IPS DF 6.9 (cell line): ENCODE measurements at regions not wholly inside any gene's neighbourhood (a gene's known extent, or its start where the extent isn't known, plus 50 kb on each side); places are given as distances from the start of the nearest gene placed in this dataset.

Source experiments
- DNase-seq: peaks from one replicate; pipeline ENCODE4 v3.0.0-alpha.2; 2013; ENCODE audit warnings: low read depth, low spot score
- H3K27ac ChIP-seq: one replicate; pipeline ENCODE4 v1.5.1; 2013; ENCODE audit warnings: low read length, control low read depth
- H3K27me3 ChIP-seq: 2 replicates; pipeline ENCODE4 v1.6.1; 2013; ENCODE audit warnings: mild to moderate bottlenecking, low read length; ENCODE audit not compliant: control insufficient read depth, insufficient read depth
- H3K36me3 ChIP-seq: 2 replicates; pipeline ENCODE4 v1.6.1; 2013; ENCODE audit warnings: low read length; ENCODE audit not compliant: control insufficient read depth, insufficient read depth
- H3K4me1 ChIP-seq: 2 replicates; pipeline ENCODE4 v1.6.1; 2013; ENCODE audit warnings: low read length; ENCODE audit not compliant: control insufficient read depth, insufficient read depth
- H3K4me3 ChIP-seq: 2 replicates; pipeline ENCODE4 v1.5.1; 2013; ENCODE audit warnings: mild to moderate bottlenecking, low read length
- H3K9me3 ChIP-seq: 2 replicates; pipeline ENCODE4 v1.6.1; 2013; ENCODE audit warnings: low read length, inconsistent platforms; ENCODE audit not compliant: control insufficient read depth, insufficient read depth
- WGBS: extraction: QIAGEN DNeasy Blood & Tissue Kit; methylation state at CpG from one replicate; pipeline ENCODE4 v1.1.7; 2013; ENCODE audit warnings: mixed read lengths, missing lambda C conversion rate; ENCODE audit not compliant: insufficient read length, insufficient coverage; 5-methylcytosine and 5-hydroxymethylcytosine counted together

- Histone ChIP-seq H3K27ac (no peak overlapping the region), H3K4me1 (no peaks in the 10 kb centered on the region), H3K9me3 (no peaks in the 10 kb centered on the region), H3K4me3 (no peak overlapping the region), H3K27me3 (no peaks in the 10 kb centered on the region), H3K36me3 (peaks cover 4% of the 10 kb centered on the region; the same call in 1 of the 2 replicates)
- no peak for DNase-seq
- no CpG with 5 or more reads among the region's 7 CpGs for WGBS
Observed at GRCh38 chr9:23603311-23603710, 222.7 kb downstream of the ELAVL2 start.

- no CpG with 5 or more reads among the region's 1 CpG for WGBS
- H3K9me3 ChIP-seq: no peaks in the 10 kb centered on the region
- H3K4me1 ChIP-seq: no peaks in the 10 kb centered on the region
- no peak overlapping the region for H3K4me3 ChIP-seq
- no peaks in the 10 kb centered on the region; the same call in 1 of the 2 replicates for H3K27me3 ChIP-seq
- peaks cover 6% of the 10 kb centered on the region; the same call in 1 of the 2 replicates for H3K36me3 ChIP-seq
- H3K27ac ChIP-seq: no peak overlapping the region
- DNase-seq: no peak
Observed at GRCh38 chr9:23606107-23606506, 219.9 kb downstream of the ELAVL2 start.

DNA sequence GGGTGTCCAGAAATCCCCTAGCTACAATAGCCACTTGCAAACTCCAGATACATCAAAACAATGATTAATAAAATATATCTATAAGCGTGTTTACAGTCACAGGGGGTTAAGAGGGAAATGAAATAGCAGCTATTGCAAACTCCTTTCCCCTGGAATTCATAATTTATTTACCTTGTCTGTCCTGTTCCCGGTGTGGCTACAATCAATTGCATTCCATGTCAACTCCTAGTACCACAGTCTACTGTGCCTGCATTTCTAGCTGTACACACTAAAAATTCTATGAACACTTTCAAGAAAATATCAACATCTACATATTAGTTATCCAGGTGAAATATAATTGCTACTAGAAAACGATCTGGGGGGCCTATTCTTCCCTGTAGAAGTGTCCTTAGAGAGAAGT lies 217.6 kb downstream of the ELAVL2 start:
- Histone ChIP-seq H3K9me3 (no peaks in the 10 kb centered on the region), H3K27me3 (no peaks in the 10 kb centered on the region; the same call in 1 of the 2 replicates), H3K27ac (no peak overlapping the region), H3K36me3 (peaks cover 2% of the 10 kb centered on the region; the same call in 1 of the 2 replicates), H3K4me1 (no peaks in the 10 kb centered on the region), H3K4me3 (no peak overlapping the region)
- no peak for DNase-seq
- no CpG with 5 or more reads among the region's 3 CpGs for WGBS

DNA sequence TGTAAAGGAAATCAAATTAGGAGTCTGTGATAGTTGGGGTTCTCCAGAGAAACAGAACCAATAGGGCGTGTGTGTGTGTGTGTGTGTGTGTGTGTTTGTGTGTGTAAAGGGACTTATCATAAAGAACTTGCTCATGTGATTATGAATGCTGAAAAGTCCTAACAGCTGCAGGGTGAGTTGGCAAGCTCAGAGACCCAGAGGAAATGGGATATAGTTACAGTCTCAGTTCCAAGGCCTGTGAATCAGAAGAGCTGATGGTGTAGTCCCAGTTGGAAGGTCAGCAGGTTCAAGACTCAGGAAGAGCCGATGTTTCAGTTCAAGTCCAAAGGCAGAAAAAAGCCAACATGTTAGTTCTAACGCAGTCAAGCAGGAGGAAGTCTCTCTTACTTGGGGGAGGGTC lies 214.2 kb downstream of the ELAVL2 start:
- H3K36me3 ChIP-seq: peaks cover 2% of the 10 kb centered on the region; the same call in 1 of the 2 replicates

DNA sequence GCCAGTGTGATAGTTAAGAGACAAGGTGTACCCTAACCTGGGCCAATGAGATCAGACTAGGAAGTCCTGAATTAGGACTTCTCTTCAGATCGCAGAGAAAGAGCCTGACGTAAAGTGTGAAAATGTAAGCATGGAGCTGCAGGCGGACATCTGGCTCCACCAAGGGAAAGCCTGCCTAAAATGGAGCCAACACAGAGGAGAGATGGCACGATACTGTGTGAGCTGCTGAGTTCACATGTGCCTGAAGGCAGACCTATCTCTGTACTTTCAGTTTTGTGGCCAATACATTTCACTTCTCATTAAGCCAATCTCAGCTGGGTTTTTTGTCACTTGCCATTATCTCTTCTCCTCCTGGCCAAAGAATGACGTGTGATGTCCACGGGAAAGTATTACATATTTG lies 210.5 kb downstream of the ELAVL2 start:
- WGBS: no CpG with 5 or more reads among the region's 6 CpGs
- no peak overlapping the region for H3K27ac ChIP-seq

More for the DNA sequence above, 214.2 kb downstream of the ELAVL2 start:
- Histone ChIP-seq H3K9me3 (no peaks in the 10 kb centered on the region), H3K4me1 (no peaks in the 10 kb centered on the region), H3K27ac (no peak overlapping the region), H3K27me3 (no peaks in the 10 kb centered on the region; the same call in 1 of the 2 replicates), H3K4me3 (no peak overlapping the region)
- no peak for DNase-seq
- no CpG with 5 or more reads among the region's 3 CpGs for WGBS

GRCh38 chr9:23621188-23621587 lies 204.9 kb downstream of the ELAVL2 start:
- Histone ChIP-seq H3K36me3 (no peaks in the 10 kb centered on the region), H3K4me3 (no peak overlapping the region), H3K9me3 (no peaks in the 10 kb centered on the region), H3K27ac (no peak overlapping the region), H3K27me3 (no peaks in the 10 kb centered on the region), H3K4me1 (no peaks in the 10 kb centered on the region)
- DNase-seq: no peak
- WGBS: no CpG with 5 or more reads among the region's 2 CpGs

More for the DNA sequence above, 210.5 kb downstream of the ELAVL2 start:
- no peak for DNase-seq
- Histone ChIP-seq H3K9me3 (no peaks in the 10 kb centered on the region), H3K36me3 (no peaks in the 10 kb centered on the region), H3K27me3 (no peaks in the 10 kb centered on the region), H3K4me3 (no peak overlapping the region), H3K4me1 (no peaks in the 10 kb centered on the region)

- no peaks in the 10 kb centered on the region for H3K4me1 ChIP-seq
- H3K36me3 ChIP-seq: no peaks in the 10 kb centered on the region
- no peaks in the 10 kb centered on the region for H3K27me3 ChIP-seq
- DNase-seq: no peak
- no peak overlapping the region for H3K27ac ChIP-seq
- H3K9me3 ChIP-seq: no peaks in the 10 kb centered on the region
- no peak overlapping the region for H3K4me3 ChIP-seq
- WGBS: no CpG with 5 or more reads among the region's 3 CpGs
Observed at GRCh38 chr9:23621924-23622323, 204.1 kb downstream of the ELAVL2 start.

GRCh38 chr9:23622396-23622795 lies 203.6 kb downstream of the ELAVL2 start:
- no peaks in the 10 kb centered on the region for H3K4me1 ChIP-seq
- H3K4me3 ChIP-seq: no peak overlapping the region
- no peaks in the 10 kb centered on the region for H3K9me3 ChIP-seq
- H3K27ac ChIP-seq: no peak overlapping the region
- H3K36me3 ChIP-seq: no peaks in the 10 kb centered on the region
- H3K27me3 ChIP-seq: no peaks in the 10 kb centered on the region
- DNase-seq: no peak
- WGBS: no CpG with 5 or more reads among the region's 4 CpGs

DNA sequence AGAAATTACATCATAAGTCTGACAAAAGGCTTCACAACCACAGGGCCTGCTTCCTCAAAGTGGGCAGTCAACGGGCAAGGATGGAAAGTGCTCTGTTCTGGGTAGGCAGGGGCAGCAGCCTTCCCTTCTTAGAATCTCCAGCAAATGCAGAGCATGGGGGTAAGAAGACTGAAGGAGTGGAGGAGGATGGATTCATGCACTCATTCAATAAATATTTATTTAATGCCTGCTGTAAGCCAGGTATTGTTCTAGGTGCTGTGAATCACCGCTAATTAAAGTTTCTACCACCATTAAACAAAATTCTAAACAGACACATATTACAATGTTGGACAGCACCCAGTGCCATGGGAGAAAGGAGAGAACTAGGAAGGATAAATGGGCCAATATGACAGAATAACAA lies 195.6 kb downstream of the ELAVL2 start:
- DNase-seq: no peak
- Histone ChIP-seq H3K4me1 (no peaks in the 10 kb centered on the region), H3K4me3 (no peak overlapping the region), H3K9me3 (no peaks in the 10 kb centered on the region), H3K27me3 (no peaks in the 10 kb centered on the region), H3K36me3 (0 out of 2 replicates have a peak, but pooled peaks cover 3% of the 10 kb centered on the region), H3K27ac (no peak overlapping the region)
- WGBS: no CpG with 5 or more reads among the region's 2 CpGs

DNA sequence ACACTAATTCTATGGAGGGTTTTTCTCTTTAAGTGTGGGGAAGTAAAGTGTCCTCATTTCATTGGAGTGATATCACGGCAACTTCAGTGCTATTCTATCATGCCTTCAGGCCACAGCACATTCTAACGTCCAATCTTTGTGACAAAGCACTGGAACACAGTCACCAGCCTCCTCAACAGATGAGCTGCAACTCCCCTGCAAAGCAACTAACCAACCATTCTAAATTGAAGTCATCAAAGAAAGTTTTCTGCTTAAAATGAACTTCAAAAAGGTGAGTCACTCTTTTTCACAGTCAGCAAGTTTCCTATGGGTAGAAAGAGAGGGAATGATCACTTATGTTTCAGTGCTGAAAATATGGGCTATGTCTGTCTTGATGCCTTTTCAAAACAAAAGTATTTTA lies 190.8 kb downstream of the ELAVL2 start:
- Histone ChIP-seq H3K36me3 (0 out of 2 replicates have a peak, but pooled peaks cover 3% of the 10 kb centered on the region), H3K9me3 (no peaks in the 10 kb centered on the region), H3K4me1 (no peaks in the 10 kb centered on the region), H3K27me3 (no peaks in the 10 kb centered on the region), H3K27ac (no peak overlapping the region), H3K4me3 (no peak overlapping the region)
- no CpG with 5 or more reads among the region's 2 CpGs for WGBS
- no peak for DNase-seq

- Histone ChIP-seq H3K4me3 (no peak overlapping the region), H3K27ac (no peak overlapping the region), H3K9me3 (no peaks in the 10 kb centered on the region), H3K4me1 (no peaks in the 10 kb centered on the region), H3K27me3 (no peaks in the 10 kb centered on the region), H3K36me3 (peaks cover 3% of the 10 kb centered on the region; the same call in 1 of the 2 replicates)
- no peak for DNase-seq
- WGBS: no CpG with 5 or more reads among the region's 2 CpGs
Observed at GRCh38 chr9:23636199-23636598, 189.8 kb downstream of the ELAVL2 start.
